Thymus (tissue), 11 donors: ENCODE measurements at regions not wholly inside any gene's neighbourhood (a gene's known extent, or its start where the extent isn't known, plus 50 kb on each side); places are given as distances from the start of the nearest gene placed in this dataset.
"Not testable (repeated sequence)": the region's sequence is repeated elsewhere in the genome, so short reads cannot be mapped to it uniquely, and the experiment has no call there.

Experiments
- DNase-seq, 9 donors: peaks; one replicate each; pipeline ENCODE4 v3.0.0-alpha.2; 2013; ENCODE audit warnings: low spot score in 9 of 9, low read depth in 6 of 9, missing footprints in 1 of 9
- H3K27ac ChIP-seq, 2 donors: one replicate each; pipeline ENCODE4 v1.5.1; 2013; ENCODE audit warnings: control low read depth in 1 of 2, low read depth in 1 of 2, low read length in 1 of 2, mild to moderate bottlenecking in 1 of 2, moderate library complexity in 1 of 2
- H3K27me3 ChIP-seq, 2 donors: one replicate each; pipeline ENCODE4 v1.5.1; 2013; ENCODE audit warnings: low read length in 1 of 2; ENCODE audit not compliant: control insufficient read depth in 2 of 2, insufficient read depth in 1 of 2
- H3K36me3 ChIP-seq, 2 donors: one replicate each; pipeline ENCODE4 v1.5.1; 2013; ENCODE audit warnings: low read length in 1 of 2, mild to moderate bottlenecking in 1 of 2, moderate library complexity in 1 of 2; ENCODE audit not compliant: control insufficient read depth in 2 of 2, insufficient read depth in 2 of 2
- H3K4me1 ChIP-seq, 2 donors: one replicate each; pipeline ENCODE4 v1.5.1; 2013; ENCODE audit warnings: low read length in 2 of 2; ENCODE audit not compliant: control insufficient read depth in 2 of 2, insufficient read depth in 2 of 2
- H3K4me3 ChIP-seq, 2 donors: one replicate each; pipeline ENCODE4 v1.5.1; 2013; ENCODE audit warnings: low read length in 2 of 2, control low read depth in 1 of 2, mild to moderate bottlenecking in 1 of 2
- H3K9me3 ChIP-seq, 2 donors: one replicate each; pipeline ENCODE4 v1.5.1; 2013; ENCODE audit warnings: low read length in 1 of 2, mild to moderate bottlenecking in 1 of 2; ENCODE audit not compliant: control insufficient read depth in 2 of 2, insufficient read depth in 1 of 2
- WGBS: extraction: QIAGEN DNeasy Blood & Tissue Kit; methylation state at CpG from one replicate; pipeline ENCODE4 v1.1.7; 2013; 5-methylcytosine and 5-hydroxymethylcytosine counted together
- donor health status: healthy.

- not testable (repeated sequence) for H3K27ac ChIP-seq, DNase-seq, H3K4me1 ChIP-seq, H3K9me3 ChIP-seq, H3K27me3 ChIP-seq, H3K36me3 ChIP-seq, H3K4me3 ChIP-seq
- 64% methylated on average over 3 of the region's 3 CpGs for WGBS
Observed at GRCh38 chr1:157254183-157254582, 116.0 kb upstream of the ETV3 start.

GRCh38 chr1:157252473-157252872 lies 114.3 kb upstream of the ETV3 start:
- H3K36me3 ChIP-seq, result no peaks in the 10 kb centered on the region
- 90% methylated on average over 2 of the region's 2 CpGs for WGBS
- no peak overlapping the region for H3K27ac ChIP-seq
- H3K4me3 ChIP-seq, result no peak overlapping the region
- H3K9me3 ChIP-seq, result peaks cover 0 to 1% of the 10 kb centered on the region in 2 donors
- H3K4me1 ChIP-seq, result no peaks in the 10 kb centered on the region
- DNase-seq, result no peak
- H3K27me3 ChIP-seq, result no peaks in the 10 kb centered on the region

GRCh38 chr1:157249739-157250138 lies 111.5 kb upstream of the ETV3 start:
- Histone ChIP-seq H3K27me3 (peaks cover 0 to 3% of the 10 kb centered on the region in 2 donors), H3K4me3 (no peak overlapping the region), H3K4me1 (no peaks in the 10 kb centered on the region), H3K36me3 (no peaks in the 10 kb centered on the region), H3K9me3 (peaks cover 0 to 1% of the 10 kb centered on the region in 2 donors), H3K27ac (no peak overlapping the region)
- no peak for DNase-seq
- 96% methylated on average over 1 of the region's 1 CpG for WGBS

- Histone ChIP-seq H3K27me3 (peaks cover 0 to 3% of the 10 kb centered on the region in 2 donors), H3K4me3 (no peak overlapping the region), H3K4me1 (no peaks in the 10 kb centered on the region), H3K36me3 (no peaks in the 10 kb centered on the region), H3K27ac (no peak overlapping the region), H3K9me3 (peaks cover 0 to 1% of the 10 kb centered on the region in 2 donors)
- 57% methylated on average over 2 of the region's 2 CpGs for WGBS
- peak in 1 of 9 donors; percentile 8 for DNase-seq
Observed at GRCh38 chr1:157249326-157249725, 111.1 kb upstream of the ETV3 start.

GRCh38 chr1:157247764-157248049 lies 109.5 kb upstream of the ETV3 start:
- H3K36me3 ChIP-seq, H3K9me3 ChIP-seq, H3K27ac ChIP-seq, H3K4me1 ChIP-seq, H3K4me3 ChIP-seq, DNase-seq, H3K27me3 ChIP-seq: not testable (repeated sequence)
- WGBS, result 88% methylated on average over 2 of the region's 2 CpGs

- H3K9me3 ChIP-seq, result no peaks in the 10 kb centered on the region
- no peak overlapping the region for H3K27ac ChIP-seq
- H3K4me3 ChIP-seq, result no peak overlapping the region
- no peaks in the 10 kb centered on the region for H3K4me1 ChIP-seq
- DNase-seq, result no peak
- H3K27me3 ChIP-seq, result peaks cover 0 to 3% of the 10 kb centered on the region in 2 donors
- no peaks in the 10 kb centered on the region for H3K36me3 ChIP-seq
- WGBS, result 94% methylated on average over 2 of the region's 2 CpGs
Observed at GRCh38 chr1:157247005-157247763, 109.0 kb upstream of the ETV3 start.

- 99% methylated on average over 2 of the region's 2 CpGs for WGBS
- DNase-seq, result no peak
- Histone ChIP-seq H3K27ac (no peak overlapping the region), H3K36me3 (no peaks in the 10 kb centered on the region), H3K9me3 (no peaks in the 10 kb centered on the region), H3K4me3 (no peak overlapping the region), H3K4me1 (no peaks in the 10 kb centered on the region), H3K27me3 (peaks cover 0 to 3% of the 10 kb centered on the region in 2 donors)
Observed at GRCh38 chr1:157245823-157246222, 107.6 kb upstream of the ETV3 start.

- H3K4me1 ChIP-seq, result no peaks in the 10 kb centered on the region
- H3K9me3 ChIP-seq, result no peaks in the 10 kb centered on the region
- WGBS, result 95% methylated on average over 2 of the region's 2 CpGs
- H3K27me3 ChIP-seq, result peaks cover 0 to 3% of the 10 kb centered on the region in 2 donors
- no peak for DNase-seq
- H3K27ac ChIP-seq, result no peak overlapping the region
- H3K36me3 ChIP-seq, result no peaks in the 10 kb centered on the region
- H3K4me3 ChIP-seq, result no peak overlapping the region
Observed at GRCh38 chr1:157241185-157241538, 103.0 kb upstream of the ETV3 start.

- WGBS, result 80% methylated on average over 7 of the region's 7 CpGs
- Histone ChIP-seq H3K27me3 (peaks cover 0 to 3% of the 10 kb centered on the region in 2 donors), H3K27ac (no peak overlapping the region), H3K9me3 (no peaks in the 10 kb centered on the region), H3K4me1 (no peaks in the 10 kb centered on the region), H3K4me3 (no peak overlapping the region), H3K36me3 (no peaks in the 10 kb centered on the region)
- DNase-seq, result no peak
Observed at GRCh38 chr1:157240495-157241184, 102.4 kb upstream of the ETV3 start.
